ENCODE measurements at regions not wholly inside any gene's neighbourhood (a gene's known extent, or its start where the extent isn't known, plus 50 kb on each side); places are given as distances from the start of the nearest gene placed in this dataset.

- no peak for TF ChIP-seq CTCF (IDR thresholded peaks at IDR 0.05)
- TF ChIP-seq POLR2A (IDR thresholded peaks at IDR 0.05), result no peak
These were observed 313.2 kb upstream of the ZEB2 start for GRCh38 chr2:144833075-144833637.

Measured in sigmoid colon (tissue), 3 donors.